PC-9 (cell line): ENCODE measurements at regions not wholly inside any gene's neighbourhood (a gene's known extent, or its start where the extent isn't known, plus 50 kb on each side); places are given as distances from the start of the nearest gene placed in this dataset.

Experiments
- CTCF ChIP-seq: fragments of 200-600 bp; sonication (generic); conservative IDR thresholded peaks from 2 replicates; pipeline ENCODE4 v1.6.1; 2017; ENCODE audit warnings: mixed run types, antibody characterized with exemption, mild to moderate bottlenecking, moderate library complexity
- EZH2 ChIP-seq: fragments of 200-600 bp; sonication (generic); IDR thresholded peaks from 2 replicates; pipeline ENCODE4 v1.8.0; 2017; ENCODE audit warnings: antibody characterized with exemption, low read depth

GRCh38 chr1:30657131-30658013 is 66.0 kb downstream of the MATN1 start:
- TF ChIP-seq CTCF (no peak), EZH2 (no peak)
